ENCODE measurements at regions not wholly inside any gene's neighbourhood (a gene's known extent, or its start where the extent isn't known, plus 50 kb on each side); places are given as distances from the start of the nearest gene placed in this dataset.

GRCh38 chr17:83181991-83182619 lies 102.7 kb downstream of the METRNL start:
- Histone ChIP-seq H3K27ac (no peak overlapping the region), H3K36me3 (no peaks in the 10 kb centered on the region), H3K27me3 (ENCODE audit: low read depth) (no peaks in the 10 kb centered on the region), H3K4me3 (no peak overlapping the region), H3K4me1 (peaks cover 18% of the 10 kb centered on the region), H3K9me3 (no peaks in the 10 kb centered on the region)
- intact Hi-C loops (cut with DNase I) = no loop called here
- TF ChIP-seq, protein P1, sequence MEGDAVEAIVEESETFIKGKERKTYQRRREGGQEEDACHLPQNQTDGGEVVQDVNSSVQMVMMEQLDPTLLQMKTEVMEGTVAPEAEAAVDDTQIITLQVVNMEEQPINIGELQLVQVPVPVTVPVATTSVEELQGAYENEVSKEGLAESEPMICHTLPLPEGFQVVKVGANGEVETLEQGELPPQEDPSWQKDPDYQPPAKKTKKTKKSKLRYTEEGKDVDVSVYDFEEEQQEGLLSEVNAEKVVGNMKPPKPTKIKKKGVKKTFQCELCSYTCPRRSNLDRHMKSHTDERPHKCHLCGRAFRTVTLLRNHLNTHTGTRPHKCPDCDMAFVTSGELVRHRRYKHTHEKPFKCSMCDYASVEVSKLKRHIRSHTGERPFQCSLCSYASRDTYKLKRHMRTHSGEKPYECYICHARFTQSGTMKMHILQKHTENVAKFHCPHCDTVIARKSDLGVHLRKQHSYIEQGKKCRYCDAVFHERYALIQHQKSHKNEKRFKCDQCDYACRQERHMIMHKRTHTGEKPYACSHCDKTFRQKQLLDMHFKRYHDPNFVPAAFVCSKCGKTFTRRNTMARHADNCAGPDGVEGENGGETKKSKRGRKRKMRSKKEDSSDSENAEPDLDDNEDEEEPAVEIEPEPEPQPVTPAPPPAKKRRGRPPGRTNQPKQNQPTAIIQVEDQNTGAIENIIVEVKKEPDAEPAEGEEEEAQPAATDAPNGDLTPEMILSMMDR (IDR thresholded peaks at IDR 0.05) = no peak
- ATAC-seq = no peak
- no peak for DNase-seq

DNA sequence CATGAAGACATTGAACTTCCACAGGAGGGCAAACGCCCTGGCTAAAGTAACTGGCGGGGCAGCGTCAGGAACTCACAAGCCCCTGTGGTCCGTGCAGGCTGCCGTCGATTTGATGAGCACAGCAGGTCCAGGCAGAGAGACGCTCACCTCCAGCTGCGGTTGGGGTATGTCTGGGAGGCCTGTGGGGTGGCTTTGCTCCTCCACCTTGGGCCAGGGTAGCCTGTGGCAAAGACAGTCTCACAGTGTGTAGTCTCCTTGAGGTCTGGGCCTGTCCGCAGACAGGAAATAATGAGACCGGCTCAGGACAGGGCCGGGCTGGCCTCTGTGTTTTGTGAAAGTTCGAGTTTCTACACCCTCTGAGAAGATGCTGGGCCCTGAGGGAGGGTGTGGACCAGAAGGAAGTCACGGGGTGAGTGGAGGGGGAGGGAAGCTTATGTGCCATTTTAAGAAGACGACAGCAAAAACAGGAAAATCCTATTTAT lies 103.3 kb downstream of the METRNL start:
- Histone ChIP-seq H3K27ac (no peak overlapping the region), H3K27me3 (ENCODE audit: low read depth) (no peaks in the 10 kb centered on the region), H3K4me3 (no peak overlapping the region), H3K4me1 (peaks cover 18% of the 10 kb centered on the region), H3K36me3 (no peaks in the 10 kb centered on the region), H3K9me3 (no peaks in the 10 kb centered on the region)
- intact Hi-C loops (cut with DNase I) = no loop called here
- TF ChIP-seq, protein P1 (IDR thresholded peaks at IDR 0.05) = no peak
- ATAC-seq (peak; percentile 40 to 46), DNase-seq (peak; percentile 62)

DNA sequence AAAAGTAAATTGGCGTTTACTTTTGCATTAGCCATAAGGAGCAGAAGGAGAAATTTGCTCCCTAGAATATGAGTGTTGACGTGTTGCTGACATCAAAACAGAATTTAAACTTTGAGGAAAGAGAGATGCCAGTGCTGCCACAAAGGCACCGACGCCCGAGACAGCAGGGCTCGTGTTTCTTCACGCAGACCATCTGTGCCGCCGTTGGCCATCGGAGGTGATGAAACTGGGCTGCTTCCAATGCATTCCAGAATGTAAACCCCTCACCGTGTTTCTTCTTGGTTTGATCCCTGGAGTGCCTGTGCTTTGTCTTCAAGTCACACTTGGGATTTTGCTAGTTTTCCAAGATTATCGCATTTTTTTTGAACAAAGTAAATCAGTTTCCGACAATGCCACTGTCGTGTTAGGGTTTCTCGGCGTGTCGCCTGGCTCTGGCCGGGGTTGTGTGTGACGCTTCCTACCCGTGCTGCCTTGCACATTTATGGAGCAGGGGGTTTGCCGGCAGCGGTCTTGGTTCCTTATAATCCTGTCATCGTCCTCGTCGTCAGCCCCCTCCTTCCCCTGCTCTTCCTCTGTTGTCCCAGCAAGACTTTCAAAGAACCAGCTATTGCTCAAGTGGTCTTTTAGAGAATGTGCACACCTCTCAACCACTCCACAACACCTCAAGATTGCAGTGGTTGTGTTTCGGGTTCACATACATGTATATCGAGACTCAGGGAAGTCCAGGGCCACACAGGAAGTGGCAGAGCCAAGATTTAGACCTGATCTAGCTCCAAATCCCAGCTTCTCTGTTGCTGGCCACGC lies 103.9 kb downstream of the METRNL start:
- no peaks in the 10 kb centered on the region for H3K9me3 ChIP-seq

GRCh38 chr17:83183951-83184506 lies 104.6 kb downstream of the METRNL start:
- ATAC-seq (peak in 1 of 2 donors; percentile 25), DNase-seq (no peak)
- H3K9me3 ChIP-seq = no peaks in the 10 kb centered on the region
- H3K4me3 ChIP-seq = no peak overlapping the region
- no peaks in the 10 kb centered on the region for H3K27me3 ChIP-seq (ENCODE audit: low read depth)
- TF ChIP-seq, protein P1 (IDR thresholded peaks at IDR 0.05) = no peak
- no peak overlapping the region for H3K27ac ChIP-seq
- peaks cover 18% of the 10 kb centered on the region for H3K4me1 ChIP-seq
- no peaks in the 10 kb centered on the region for H3K36me3 ChIP-seq
- intact Hi-C loops (cut with DNase I) = no loop called here

More for the DNA sequence above, 103.9 kb downstream of the METRNL start:
- Histone ChIP-seq H3K4me3 (no peak overlapping the region), H3K4me1 (peaks cover 18% of the 10 kb centered on the region), H3K36me3 (no peaks in the 10 kb centered on the region), H3K27me3 (ENCODE audit: low read depth) (no peaks in the 10 kb centered on the region), H3K27ac (no peak overlapping the region)
- intact Hi-C loops (cut with DNase I) = no loop called here
- DNase-seq (no peak), ATAC-seq (no peak)
- TF ChIP-seq, protein P1 (IDR thresholded peaks at IDR 0.05) = no peak

DNA sequence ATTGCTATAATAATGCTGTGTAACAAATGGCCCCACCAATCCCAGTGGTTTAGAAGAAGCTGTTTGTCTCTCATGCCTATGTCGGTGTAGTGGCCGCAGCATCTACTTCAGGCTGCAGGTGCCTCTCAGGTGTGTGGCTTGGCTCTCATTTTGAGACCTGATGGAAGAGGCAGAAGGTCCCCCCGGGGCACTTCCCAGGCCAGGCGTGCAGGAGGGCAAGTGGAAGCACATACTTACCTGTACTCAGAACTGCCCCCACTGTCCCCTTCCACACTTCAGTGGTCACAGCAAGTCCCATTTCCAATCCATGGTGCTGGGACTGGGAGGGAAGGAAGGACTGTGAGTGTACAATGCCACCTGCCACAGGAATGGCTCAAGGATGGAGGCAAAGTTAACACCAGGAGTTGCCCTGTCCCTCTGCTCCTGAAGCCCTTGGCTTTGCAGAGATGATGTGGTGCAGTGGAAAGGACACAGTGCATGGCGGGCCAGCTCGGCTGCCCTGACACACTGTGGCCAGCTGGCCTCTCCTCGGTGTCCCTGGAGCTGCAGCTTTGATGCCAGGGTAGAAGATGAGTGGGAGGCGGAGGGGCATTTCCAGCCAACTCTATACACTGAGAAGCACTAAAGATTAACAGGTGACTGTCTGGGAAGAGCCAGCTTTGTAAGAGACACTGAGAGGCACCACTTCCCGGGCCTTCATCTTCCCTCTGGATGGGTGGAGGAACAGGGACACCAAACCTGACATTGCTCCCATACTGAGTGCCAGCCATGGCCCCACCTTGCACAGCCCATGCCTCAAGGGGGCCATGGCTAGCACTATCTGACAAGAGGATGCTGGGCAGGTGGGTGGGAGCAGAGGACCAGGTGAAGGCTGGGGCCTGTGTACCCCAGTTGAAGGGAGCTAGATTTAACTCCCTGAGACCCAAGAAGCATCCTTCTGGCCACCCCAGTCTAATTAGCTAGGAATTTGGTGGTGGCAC lies 105.9 kb downstream of the METRNL start:
- TF ChIP-seq, protein P1 (IDR thresholded peaks at IDR 0.05) = no peak
- H3K36me3 ChIP-seq = no peaks in the 10 kb centered on the region

More for the DNA sequence above, 105.9 kb downstream of the METRNL start:
- Histone ChIP-seq H3K27ac (no peak overlapping the region), H3K4me1 (peaks cover 25% of the 10 kb centered on the region), H3K4me3 (no peak overlapping the region), H3K9me3 (no peaks in the 10 kb centered on the region), H3K27me3 (ENCODE audit: low read depth) (no peaks in the 10 kb centered on the region)
- ATAC-seq (no peak), DNase-seq (no peak)
- intact Hi-C loops (cut with DNase I) = no loop called here
